HEK293 (cell line): ENCODE measurements at regions not wholly inside any gene's neighbourhood (a gene's known extent, or its start where the extent isn't known, plus 50 kb on each side); places are given as distances from the start of the nearest gene placed in this dataset.

Experiments
- ATF2 ChIP-seq: fragments of 450-650 bp; formaldehyde crosslinking; IDR thresholded peaks from 2 replicates; pipeline ENCODE4 v1.5.1; 2016; ENCODE audit warnings: missing biosample characterization, missing genetic modification characterization, low read depth
- BCL11B ChIP-seq: fragments of 450-650 bp; formaldehyde crosslinking; IDR thresholded peaks from 2 replicates; pipeline ENCODE4 v1.5.1; 2016; ENCODE audit warnings: low read depth, missing biosample characterization, missing genetic modification characterization
- CTCF ChIP-seq: fragments of 450-650 bp; formaldehyde crosslinking; IDR thresholded peaks from 2 replicates; pipeline ENCODE4 v1.5.1; 2016; ENCODE audit warnings: missing biosample characterization, missing genetic modification characterization
- KLF7 ChIP-seq: fragments of 450-650 bp; formaldehyde crosslinking; IDR thresholded peaks from 2 replicates; pipeline ENCODE4 v1.5.1; 2016; ENCODE audit warnings: missing biosample characterization, missing genetic modification characterization, borderline replicate concordance
- OSR2 ChIP-seq: fragments of 450-650 bp; formaldehyde crosslinking; IDR thresholded peaks from 2 replicates; pipeline ENCODE4 v1.5.1; 2016; ENCODE audit warnings: missing biosample characterization, missing genetic modification characterization
- REST ChIP-seq: fragments of 450-650 bp; formaldehyde crosslinking; IDR thresholded peaks from 2 replicates; pipeline ENCODE4 v1.5.1; 2016; ENCODE audit warnings: missing biosample characterization, missing genetic modification characterization
- ZEB2 ChIP-seq: fragments of 450-650 bp; formaldehyde crosslinking; IDR thresholded peaks from 2 replicates; pipeline ENCODE4 v1.5.1; 2016; ENCODE audit warnings: missing biosample characterization, missing genetic modification characterization
- ZNF560 ChIP-seq: fragments of 450-650 bp; formaldehyde crosslinking; IDR thresholded peaks from 2 replicates; pipeline ENCODE4 v1.5.1; 2017; ENCODE audit warnings: missing biosample characterization, missing genetic modification characterization, borderline replicate concordance
- ZNF785 ChIP-seq: fragments of 450-650 bp; formaldehyde crosslinking; IDR thresholded peaks from 2 replicates; pipeline ENCODE4 v1.5.1; 2016; ENCODE audit warnings: missing biosample characterization, missing genetic modification characterization
- ZXDB ChIP-seq: fragments of 450-650 bp; formaldehyde crosslinking; IDR thresholded peaks from 2 replicates; pipeline ENCODE4 v1.5.1; 2016; ENCODE audit warnings: missing biosample characterization, missing genetic modification characterization

GRCh38 chr6:144402750-144403149 lies 117.6 kb downstream of the UTRN start:
- TF ChIP-seq ZXDB (no peak), ZEB2 (no peak), CTCF (tag by site-specific recombination) (no peak), BCL11B (tag by site-specific recombination) (no peak), ATF2 (tag by site-specific recombination) (no peak), ZNF560 (tag by site-specific recombination) (no peak), KLF7 (tag by site-specific recombination) (no peak), REST (tag by site-specific recombination) (no peak), OSR2 (tag by site-specific recombination) (no peak), ZNF785 (no peak)
